ENCODE measurements at regions not wholly inside any gene's neighbourhood (a gene's known extent, or its start where the extent isn't known, plus 50 kb on each side); places are given as distances from the start of the nearest gene placed in this dataset.
"Not testable (repeated sequence)": the region's sequence is repeated elsewhere in the genome, so short reads cannot be mapped to it uniquely, and the experiment has no call there.

DNA sequence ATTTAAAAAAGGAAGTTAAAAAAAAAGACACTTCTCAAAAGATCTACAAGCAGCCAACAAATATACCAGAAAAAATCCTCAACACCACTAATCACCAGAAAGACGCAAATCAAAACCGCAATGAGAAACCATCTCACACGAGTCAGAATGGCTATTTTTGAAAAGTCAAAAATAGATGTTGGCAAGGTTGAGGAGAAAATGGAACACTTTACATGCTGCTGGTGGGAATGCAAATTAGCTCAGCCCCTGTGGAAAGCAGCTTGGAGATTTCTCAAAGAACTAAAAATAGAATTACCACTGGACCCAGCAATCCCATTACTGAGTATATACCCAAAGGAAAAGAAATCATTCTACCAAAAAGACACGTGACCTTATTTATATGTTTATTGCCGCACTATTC is 574.7 kb upstream of the ADAMTS9 start:
- TF ChIP-seq, protein P1, sequence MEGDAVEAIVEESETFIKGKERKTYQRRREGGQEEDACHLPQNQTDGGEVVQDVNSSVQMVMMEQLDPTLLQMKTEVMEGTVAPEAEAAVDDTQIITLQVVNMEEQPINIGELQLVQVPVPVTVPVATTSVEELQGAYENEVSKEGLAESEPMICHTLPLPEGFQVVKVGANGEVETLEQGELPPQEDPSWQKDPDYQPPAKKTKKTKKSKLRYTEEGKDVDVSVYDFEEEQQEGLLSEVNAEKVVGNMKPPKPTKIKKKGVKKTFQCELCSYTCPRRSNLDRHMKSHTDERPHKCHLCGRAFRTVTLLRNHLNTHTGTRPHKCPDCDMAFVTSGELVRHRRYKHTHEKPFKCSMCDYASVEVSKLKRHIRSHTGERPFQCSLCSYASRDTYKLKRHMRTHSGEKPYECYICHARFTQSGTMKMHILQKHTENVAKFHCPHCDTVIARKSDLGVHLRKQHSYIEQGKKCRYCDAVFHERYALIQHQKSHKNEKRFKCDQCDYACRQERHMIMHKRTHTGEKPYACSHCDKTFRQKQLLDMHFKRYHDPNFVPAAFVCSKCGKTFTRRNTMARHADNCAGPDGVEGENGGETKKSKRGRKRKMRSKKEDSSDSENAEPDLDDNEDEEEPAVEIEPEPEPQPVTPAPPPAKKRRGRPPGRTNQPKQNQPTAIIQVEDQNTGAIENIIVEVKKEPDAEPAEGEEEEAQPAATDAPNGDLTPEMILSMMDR (IDR thresholded peaks at IDR 0.05): no peak
- TF ChIP-seq POLR2A (IDR thresholded peaks at IDR 0.05): no peak
- WGBS, 2 donors: 61 to 76% methylated on average over 5 of the region's 5 CpGs
- intact Hi-C loops (cut with DNase I; ENCODE audit: low total_unique reads): no loop called here
- no peak overlapping the region for H3K4me3 ChIP-seq (ENCODE audit: low read depth, poor library complexity, severe bottlenecking)
- no peak for DNase-seq (ENCODE audit: low spot score in 2 of 2)

DNA sequence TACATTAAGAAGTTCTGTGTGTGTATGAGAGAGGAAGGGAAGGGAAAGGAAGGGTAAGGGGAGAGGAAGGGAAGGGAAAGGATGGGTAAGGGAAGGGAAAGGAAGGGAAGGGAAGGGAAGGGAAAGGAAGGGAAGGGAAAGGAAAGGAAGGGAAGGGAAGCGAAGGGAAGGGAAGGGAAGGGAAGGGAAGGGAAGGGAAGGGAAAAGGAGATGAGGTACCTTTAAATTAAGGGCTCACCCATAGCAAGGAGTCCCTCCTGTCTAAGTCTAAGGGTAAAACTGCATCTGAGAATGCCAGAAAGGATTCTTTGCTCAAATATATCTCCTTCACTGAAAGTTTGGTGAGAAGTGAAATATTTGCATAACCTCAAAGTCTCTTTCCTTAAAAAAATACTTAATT is 572.1 kb upstream of the ADAMTS9 start:
- 47 to 100% methylated on average over 1 of the region's 1 CpG for WGBS, 2 donors
- intact Hi-C loops (cut with DNase I; ENCODE audit: low total_unique reads): no loop called here
- TF ChIP-seq POLR2A (IDR thresholded peaks at IDR 0.05): no peak
- TF ChIP-seq, protein P1 (IDR thresholded peaks at IDR 0.05): no peak
- H3K4me3 ChIP-seq (ENCODE audit: low read depth, poor library complexity, severe bottlenecking): no peak overlapping the region
- DNase-seq (ENCODE audit: low spot score in 2 of 2): no peak

DNA sequence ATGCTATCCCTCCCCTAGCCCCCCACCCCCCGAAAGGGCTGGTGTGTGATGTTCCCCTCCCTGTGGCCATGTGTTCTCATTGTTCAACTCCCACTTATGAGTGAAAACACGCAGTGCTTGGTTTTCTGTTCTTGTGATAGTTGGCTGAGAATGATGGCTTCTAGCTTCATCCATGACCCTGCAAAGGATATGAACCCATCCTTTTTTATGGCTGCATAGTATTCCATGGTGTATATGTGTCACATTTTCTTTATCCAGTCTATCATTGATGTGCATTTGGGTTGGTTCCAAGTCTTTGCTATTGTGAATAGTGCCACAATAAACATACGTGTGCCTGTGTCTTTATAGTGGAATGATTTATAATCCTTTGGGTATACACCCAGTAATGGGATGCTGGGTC is 565.1 kb upstream of the ADAMTS9 start:
- intact Hi-C loops (cut with DNase I; ENCODE audit: low total_unique reads); DNase-seq (ENCODE audit: low spot score in 2 of 2); H3K4me3 ChIP-seq (ENCODE audit: low read depth, poor library complexity, severe bottlenecking): not testable (repeated sequence)
- WGBS, 2 donors: 82 to 91% methylated on average over 3 of the region's 3 CpGs

DNA sequence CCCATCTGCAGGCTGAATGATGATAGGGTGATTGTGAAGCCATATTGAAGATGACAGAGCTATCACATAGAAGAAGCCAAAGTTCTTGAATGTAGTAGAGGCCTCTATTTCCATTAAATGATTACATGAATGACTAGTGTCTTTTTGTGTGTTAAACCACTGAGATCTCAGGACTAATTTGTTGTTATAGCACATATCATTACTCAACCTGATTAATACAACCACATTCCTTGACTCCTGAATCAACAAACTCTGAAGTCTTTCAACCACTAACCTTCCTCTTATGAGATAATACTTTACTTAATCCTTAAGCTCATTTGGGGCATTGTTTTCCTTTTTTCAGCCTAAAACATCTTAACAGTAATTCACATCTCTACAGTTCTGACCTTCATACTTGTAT is 564.5 kb upstream of the ADAMTS9 start:
- intact Hi-C loops (cut with DNase I; ENCODE audit: low total_unique reads): no loop called here
- DNase-seq (ENCODE audit: low spot score in 2 of 2): no peak
- TF ChIP-seq, protein P1 (IDR thresholded peaks at IDR 0.05): no peak
- TF ChIP-seq POLR2A (IDR thresholded peaks at IDR 0.05): no peak

DNA sequence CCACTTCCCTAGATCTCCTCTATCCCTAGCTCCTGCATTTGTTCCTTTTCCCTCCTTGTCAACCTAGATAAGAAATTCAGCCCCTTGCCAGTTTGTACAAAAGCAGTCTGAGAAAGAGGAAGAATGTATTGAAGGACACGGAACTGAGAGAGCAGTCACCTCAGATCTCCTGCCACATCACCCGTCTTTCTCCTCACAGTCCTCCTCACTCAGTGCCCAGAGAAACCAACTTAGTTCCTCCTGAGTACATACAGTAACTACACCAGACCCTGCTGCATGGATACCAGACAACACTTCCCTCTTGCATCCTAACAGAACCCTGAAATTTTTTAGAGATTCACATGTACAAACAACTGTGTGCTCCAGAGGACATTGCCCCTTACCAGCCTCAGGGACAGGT is 563.6 kb upstream of the ADAMTS9 start:
- intact Hi-C loops (cut with DNase I; ENCODE audit: low total_unique reads): no loop called here
- TF ChIP-seq, protein P1 (IDR thresholded peaks at IDR 0.05): no peak
- no peak for TF ChIP-seq POLR2A (IDR thresholded peaks at IDR 0.05)
- 82 to 95% methylated on average over 2 of the region's 2 CpGs for WGBS, 2 donors
- no peak for DNase-seq (ENCODE audit: low spot score in 2 of 2)
- H3K4me3 ChIP-seq (ENCODE audit: low read depth, poor library complexity, severe bottlenecking): no peak overlapping the region

More for the DNA sequence above, 564.5 kb upstream of the ADAMTS9 start:
- H3K4me3 ChIP-seq (ENCODE audit: low read depth, poor library complexity, severe bottlenecking): no peak overlapping the region

DNA sequence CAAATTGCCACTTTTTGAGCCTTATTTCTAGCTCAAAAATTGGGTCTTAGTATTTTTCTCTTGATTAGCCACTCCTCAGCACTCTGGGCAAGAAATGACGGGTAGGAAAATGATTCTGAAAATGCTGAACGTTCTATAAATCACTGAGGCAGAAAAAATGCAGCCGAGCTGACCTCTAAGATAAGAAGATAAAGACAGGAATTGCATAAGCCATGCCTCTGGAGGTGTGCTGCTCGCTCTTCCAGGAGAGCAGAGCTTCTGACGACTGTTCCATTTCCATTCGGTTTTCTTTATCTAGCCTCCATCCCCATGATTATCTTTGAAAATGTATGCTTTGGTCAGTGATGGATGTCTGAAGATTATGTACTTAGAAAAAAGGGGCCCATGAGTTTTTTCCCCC is 558.8 kb upstream of the ADAMTS9 start:
- 70 to 75% methylated on average over 6 of the region's 6 CpGs for WGBS, 2 donors

More for the DNA sequence above, 558.8 kb upstream of the ADAMTS9 start:
- no peak for TF ChIP-seq POLR2A (IDR thresholded peaks at IDR 0.05)
- TF ChIP-seq, protein P1 (IDR thresholded peaks at IDR 0.05): no peak
- no peak for DNase-seq (ENCODE audit: low spot score in 2 of 2)
- intact Hi-C loops (cut with DNase I; ENCODE audit: low total_unique reads): no loop called here
- H3K4me3 ChIP-seq (ENCODE audit: low read depth, poor library complexity, severe bottlenecking): no peak overlapping the region
